Stomach (tissue), 4 donors: ENCODE measurements at regions not wholly inside any gene's neighbourhood (a gene's known extent, or its start where the extent isn't known, plus 50 kb on each side); places are given as distances from the start of the nearest gene placed in this dataset.

ENCODE experiments used
- CTCF ChIP-seq, 7 experiments: fragments of 450-650 bp in 4 of 7; fragments of 200-600 bp in 3 of 7; sonication (generic) in 3 of 7; IDR thresholded peaks; one replicate each; pipeline ENCODE4 v1.5.1; 2016 to 2019; ENCODE audit warnings: antibody characterized with exemption in 7 of 7, control low read depth in 2 of 7, mild to moderate bottlenecking in 1 of 7
- EP300 ChIP-seq: sonication (generic); formaldehyde crosslinking; IDR thresholded peaks from one replicate; pipeline ENCODE4 v1.6.1; 2017; ENCODE audit warnings: antibody characterized with exemption
- POLR2A ChIP-seq, 4 donors: fragments of 450-650 bp; IDR thresholded peaks; one replicate each; pipeline ENCODE4 v1.6.1; 2016; ENCODE audit warnings: antibody characterized with exemption in 4 of 4, control low read depth in 2 of 4, mild to moderate bottlenecking in 1 of 4, moderate library complexity in 1 of 4
- POLR2AphosphoS5 ChIP-seq, 3 donors: sonication (generic); formaldehyde crosslinking; IDR thresholded peaks; one replicate each; pipeline ENCODE4 v1.6.1; 2016; ENCODE audit warnings: antibody characterized with exemption in 3 of 3

DNA sequence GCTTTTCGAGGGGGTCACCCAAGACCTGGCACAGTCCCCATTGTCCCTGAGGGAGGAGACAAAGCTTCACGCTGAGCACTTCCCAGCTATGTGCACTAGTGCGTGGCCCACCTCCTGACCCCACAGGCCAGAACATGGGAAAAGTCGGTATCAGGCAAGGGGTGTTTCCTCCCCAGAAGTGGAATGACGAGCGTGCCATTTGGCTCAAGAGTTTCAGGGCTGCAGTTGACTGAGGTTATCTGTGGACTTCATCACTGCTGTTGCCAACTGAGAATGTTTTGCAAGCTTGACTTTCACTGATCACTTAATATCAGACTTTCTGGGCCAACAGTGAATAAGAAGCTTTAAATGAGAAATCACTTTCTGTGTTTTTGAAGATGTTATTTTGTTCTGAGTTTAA, 137.0 kb upstream of the AFDN start:
- TF ChIP-seq CTCF (IDR thresholded peaks at IDR 0.05) (no peak), POLR2AphosphoS5 (IDR thresholded peaks at IDR 0.05) (no peak), POLR2A (IDR thresholded peaks at IDR 0.05) (no peak), EP300 (no peak)
